CD4-positive, alpha-beta T cell treated with Interleukin-2 at 100 ng/mL for 4 hours (primary cell): ENCODE measurements at regions not wholly inside any gene's neighbourhood (a gene's known extent, or its start where the extent isn't known, plus 50 kb on each side); places are given as distances from the start of the nearest gene placed in this dataset.
"Not testable (repeated sequence)": the region's sequence is repeated elsewhere in the genome, so short reads cannot be mapped to it uniquely, and the experiment has no call there.

Experiments used
- DNase-seq: peaks from one replicate; pipeline ENCODE4 v3.0.0-alpha.2; 2020; ENCODE audit warnings: low spot score

DNA sequence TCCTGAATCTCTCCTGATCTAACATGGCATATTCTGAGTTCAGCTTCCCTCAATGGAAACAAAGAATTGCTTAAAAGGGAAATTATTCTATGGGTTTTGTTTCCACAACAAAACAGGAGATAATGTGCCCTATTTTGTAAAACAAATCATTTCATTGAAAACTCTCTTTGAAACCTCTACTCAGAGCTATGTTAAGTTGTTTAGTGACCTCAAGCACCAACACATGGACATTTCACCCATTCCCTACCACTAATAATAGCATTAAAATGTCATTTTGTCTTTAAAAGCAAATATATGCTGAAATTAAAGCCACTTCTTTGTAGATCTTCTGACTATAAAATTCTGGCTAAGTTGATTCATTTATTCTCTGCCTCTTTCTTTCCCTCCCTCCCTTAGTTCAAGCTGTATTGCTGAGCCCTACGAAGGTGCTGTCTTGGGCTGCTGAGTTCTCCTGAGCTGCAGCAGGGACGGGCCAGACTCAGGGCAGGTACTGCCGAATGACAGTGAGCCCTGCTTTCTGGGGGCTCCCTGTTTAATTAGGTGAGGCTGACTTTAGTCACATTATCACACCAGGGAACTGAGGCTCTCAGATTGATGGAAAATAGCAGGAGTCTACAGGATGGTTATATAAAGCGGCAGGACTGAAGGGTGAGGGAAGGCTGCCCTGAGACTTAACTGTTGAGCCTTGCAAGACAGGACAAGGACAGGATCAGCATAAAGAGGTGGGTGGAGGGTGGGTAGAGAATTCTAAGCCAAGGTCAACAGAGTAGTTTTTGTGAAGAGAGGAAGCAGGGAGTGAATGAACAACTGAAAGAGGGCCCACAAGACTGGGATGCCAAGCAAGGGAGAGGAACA, 1685.1 kb downstream of the SPATA31A7 start:
- DNase-seq: not testable (repeated sequence)

GRCh38 chr9:62877552-62877951, 1687.7 kb downstream of the SPATA31A7 start:
- DNase-seq: not testable (repeated sequence)

DNA sequence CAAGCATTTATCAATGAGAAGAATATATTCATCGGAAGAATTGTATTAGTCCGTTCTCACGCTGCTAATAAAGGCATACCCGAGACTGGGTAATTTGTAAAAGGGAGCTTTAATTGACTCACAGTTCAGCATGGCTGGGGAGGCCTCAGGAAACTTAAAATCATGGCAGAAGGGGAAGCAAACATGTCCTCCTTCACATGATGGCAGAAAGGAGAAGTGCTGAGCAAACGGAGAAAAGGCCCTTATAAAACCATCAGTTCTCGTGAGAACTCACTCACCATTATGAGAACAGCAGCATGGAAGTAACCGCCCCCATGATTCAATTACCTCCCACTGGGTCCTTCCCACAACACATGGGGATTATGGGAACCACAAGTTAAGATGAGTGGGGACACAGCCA, 1688.2 kb downstream of the SPATA31A7 start:
- DNase-seq: peak; percentile 0

DNA sequence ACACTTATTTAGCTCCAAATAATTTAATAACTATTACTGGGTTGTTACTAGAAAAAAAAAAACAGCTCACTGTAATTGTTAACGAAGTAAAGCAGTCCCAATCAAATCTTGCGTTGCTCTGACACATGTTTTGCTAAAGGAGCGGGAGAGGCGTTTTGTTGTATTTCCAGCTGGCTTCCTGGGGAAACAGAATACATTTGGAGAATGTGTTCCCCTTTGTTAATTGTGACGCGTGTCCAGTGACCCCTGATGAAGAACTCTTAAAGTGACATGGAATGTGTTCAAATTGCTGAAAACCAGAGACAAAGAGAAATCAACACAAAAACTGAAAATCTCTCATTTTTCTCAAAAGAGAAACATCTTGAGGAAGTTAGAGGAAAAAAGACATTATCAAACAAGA, 1690.6 kb downstream of the SPATA31A7 start:
- DNase-seq: not testable (repeated sequence)

DNA sequence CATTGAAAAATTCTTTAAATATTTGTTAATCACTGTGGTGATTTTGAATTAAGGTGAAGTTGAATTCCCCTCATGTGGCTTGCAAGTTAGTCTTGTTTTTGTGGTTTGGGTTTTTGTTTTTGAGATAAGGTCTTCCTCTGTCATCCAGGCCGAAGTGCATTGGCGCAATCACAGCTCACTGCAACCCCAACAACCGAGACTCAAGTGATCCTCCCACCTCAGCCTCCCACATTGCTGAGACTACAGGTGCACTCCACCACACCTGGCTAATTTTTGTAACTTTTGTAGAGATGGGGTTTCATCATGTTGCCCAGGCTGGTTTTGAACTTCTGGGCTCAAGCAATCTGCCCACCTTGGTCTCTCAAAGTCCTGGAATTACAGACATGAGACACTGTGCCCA, 1691.1 kb downstream of the SPATA31A7 start:
- not testable (repeated sequence) for DNase-seq

GRCh38 chr9:62881811-62882210, 1692.0 kb downstream of the SPATA31A7 start:
- DNase-seq: not testable (repeated sequence)

DNA sequence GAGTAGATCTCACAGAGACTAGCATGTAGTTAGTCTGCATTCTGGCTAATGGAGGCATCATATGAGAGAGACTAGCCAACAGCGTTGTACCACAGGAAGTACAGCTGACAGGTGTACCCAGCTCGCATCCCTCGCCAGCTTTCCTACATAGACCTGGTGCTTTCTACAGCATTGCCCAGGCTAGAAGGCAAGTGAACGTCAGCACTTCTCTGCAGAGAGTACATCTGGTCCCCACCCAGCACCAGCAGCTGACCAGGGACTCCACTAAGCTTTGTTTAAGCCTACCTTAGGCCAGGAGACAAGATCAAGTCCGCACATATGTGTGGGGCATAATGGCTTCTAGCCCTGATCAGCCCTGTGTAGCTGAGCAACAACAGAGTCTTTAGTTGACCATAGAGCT, 1692.9 kb downstream of the SPATA31A7 start:
- not testable (repeated sequence) for DNase-seq

DNA sequence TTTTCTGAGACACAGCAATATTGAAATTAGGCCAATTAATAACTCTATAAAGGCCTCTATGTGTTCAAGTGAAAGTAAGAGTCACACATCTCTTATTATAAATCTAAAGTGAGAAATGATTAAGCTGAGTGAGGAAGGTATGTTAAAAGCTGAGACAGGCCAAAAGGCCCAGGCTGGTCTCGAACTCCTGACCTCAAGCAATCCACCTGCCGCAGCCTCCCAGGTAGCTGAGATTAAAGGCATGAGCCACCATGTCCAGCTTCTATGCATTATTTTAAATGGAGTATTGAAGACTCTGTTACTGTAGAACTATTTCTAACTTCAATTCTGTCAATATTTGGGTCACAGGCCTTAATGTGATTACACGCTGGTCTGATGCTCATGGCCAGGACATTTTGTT, 1706.9 kb downstream of the SPATA31A7 start:
- DNase-seq: not testable (repeated sequence)

GRCh38 chr9:62897411-62898225, 1707.8 kb downstream of the SPATA31A7 start:
- DNase-seq: peak; percentile 76

DNA sequence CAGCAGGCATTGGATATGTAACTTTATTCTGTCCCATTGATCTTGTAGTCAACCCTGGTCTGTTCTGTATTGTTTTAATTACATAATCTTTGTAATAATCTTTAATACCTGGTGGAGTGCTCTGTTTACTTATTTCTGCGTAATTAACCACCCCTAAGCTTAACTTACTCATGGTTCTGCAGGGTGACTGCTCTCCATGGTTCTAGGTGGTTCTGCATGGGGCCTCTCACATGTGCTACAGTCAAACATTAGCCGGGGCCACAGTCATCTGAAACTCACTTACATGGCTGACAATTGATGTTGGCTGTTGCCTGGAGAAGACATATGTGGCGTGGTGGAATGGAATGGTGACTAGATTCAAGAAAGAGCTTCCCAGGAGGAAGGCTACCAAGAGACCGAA, 1709.8 kb downstream of the SPATA31A7 start:
- not testable (repeated sequence) for DNase-seq

GRCh38 chr9:62904061-62904460, 1714.2 kb downstream of the SPATA31A7 start:
- not testable (repeated sequence) for DNase-seq

- not testable (repeated sequence) for DNase-seq
These were observed 1715.9 kb downstream of the SPATA31A7 start for GRCh38 chr9:62905722-62906121.

DNA sequence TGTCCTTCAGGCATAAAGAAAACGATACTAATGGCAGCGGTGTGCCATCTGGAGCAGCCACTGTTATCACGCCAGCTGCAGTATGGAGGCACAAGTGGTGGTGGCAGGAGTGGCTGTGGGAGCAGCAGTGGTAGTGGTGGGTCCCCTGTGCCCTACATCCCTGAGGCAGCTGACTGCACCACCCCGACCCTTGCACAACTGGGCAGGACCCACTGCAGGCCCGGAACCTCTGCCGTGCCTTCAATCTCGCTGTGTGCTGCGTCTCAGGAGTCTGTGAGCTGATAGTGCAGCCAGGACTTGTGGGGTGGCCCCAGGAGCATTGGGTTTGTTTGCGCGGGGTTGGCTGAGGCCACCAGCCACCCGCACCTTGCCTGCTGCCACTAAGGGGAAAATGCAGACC, 1718.0 kb downstream of the SPATA31A7 start:
- not testable (repeated sequence) for DNase-seq

DNA sequence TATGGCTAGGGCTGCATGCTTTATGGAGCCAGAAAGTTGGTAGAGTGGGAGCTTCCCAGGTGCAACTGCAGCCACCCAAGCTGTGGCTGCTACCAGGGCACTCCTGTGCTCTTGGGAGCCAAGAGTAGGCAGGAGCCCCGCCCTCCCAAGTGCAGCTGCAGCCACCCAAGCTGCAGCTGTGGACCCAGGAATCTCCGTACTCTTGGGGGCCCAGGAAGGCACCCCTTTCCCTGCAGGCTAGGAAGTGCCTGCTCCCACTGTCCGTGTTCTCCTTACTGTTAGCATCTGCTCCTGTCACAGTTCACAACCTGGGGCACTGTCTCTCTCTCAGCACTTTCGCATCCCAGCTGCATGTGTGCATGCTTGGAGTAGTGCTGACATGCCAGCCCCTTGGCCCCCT, 1718.4 kb downstream of the SPATA31A7 start:
- DNase-seq: not testable (repeated sequence)

DNA sequence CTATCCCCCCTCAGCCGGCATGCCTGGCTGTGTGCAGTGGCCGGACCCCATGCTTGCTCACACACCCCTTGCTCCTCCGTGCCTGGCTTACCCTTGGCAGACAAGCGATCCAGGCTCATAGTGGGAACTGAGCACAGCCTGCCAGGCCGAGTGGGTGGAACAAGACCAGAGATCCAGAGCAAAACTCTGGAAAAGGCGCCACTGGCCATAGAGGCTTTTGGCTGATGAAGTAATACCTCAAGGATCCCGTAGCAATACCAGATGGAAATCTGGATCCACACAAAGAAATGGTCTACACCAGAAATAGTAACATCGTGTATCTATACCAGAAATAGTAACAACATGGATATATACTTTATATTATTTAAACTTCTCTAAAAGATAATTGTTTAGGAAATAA, 1719.6 kb downstream of the SPATA31A7 start:
- DNase-seq: not testable (repeated sequence)

DNA sequence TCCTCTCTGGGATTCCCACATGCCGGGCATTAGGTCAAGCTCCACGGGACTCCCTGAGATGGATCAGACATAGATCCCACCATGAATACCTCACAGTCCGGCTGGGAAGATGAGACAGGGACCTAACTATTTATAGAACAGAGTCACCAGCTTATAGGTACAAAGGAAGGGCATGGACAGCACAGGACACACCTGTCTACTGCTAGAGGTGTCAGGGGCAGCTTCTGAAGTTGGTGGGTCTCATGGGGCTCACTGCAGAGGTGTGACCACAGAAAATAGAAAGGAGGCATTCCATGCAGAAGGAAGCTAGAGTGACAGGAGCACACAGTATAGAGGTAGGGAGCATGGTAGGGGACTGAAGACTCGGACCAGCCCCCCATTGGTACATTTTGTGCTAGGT, 1722.4 kb downstream of the SPATA31A7 start:
- not testable (repeated sequence) for DNase-seq

DNA sequence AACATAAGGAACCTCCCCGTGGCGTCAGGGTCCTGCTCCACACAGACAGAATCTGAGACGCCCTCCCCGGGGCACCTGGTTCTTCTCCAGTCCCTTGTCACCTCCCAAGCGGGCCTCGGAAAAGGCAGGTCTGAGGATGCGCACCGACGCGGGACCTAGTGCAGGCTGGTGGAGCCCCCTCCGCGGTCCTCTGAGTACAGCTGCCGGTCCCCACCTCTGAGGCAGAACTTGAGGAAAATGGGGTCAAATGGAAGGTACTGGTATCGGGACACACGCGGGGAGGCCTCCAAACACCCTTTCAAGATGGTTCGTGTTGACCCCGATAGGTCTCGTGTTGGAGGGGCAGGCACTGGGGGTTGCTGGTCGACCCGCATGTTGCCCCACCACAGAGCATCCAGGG, 1725.3 kb downstream of the SPATA31A7 start:
- not testable (repeated sequence) for DNase-seq

DNA sequence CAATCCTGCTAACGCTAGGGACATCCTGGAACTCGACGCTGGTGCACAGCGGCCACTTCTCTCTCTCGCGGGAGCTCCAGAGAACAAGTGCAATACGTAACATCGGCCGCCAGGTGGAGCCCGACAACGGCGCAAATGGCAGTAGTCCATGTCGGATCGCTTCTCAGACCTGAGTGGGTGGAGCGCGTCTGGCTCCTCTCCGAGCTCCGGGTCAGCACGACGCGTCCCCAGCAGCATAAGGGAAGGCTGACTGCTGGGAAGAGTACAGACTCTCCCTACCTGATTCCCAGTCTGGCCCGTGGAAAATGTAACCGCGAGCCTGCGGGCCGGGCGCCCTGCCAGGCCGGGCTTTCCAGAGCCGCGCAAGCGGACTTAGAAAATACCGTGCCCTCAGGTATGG, 1725.8 kb downstream of the SPATA31A7 start:
- not testable (repeated sequence) for DNase-seq

- DNase-seq: not testable (repeated sequence)
These were observed 1729.0 kb downstream of the SPATA31A7 start for GRCh38 chr9:62918648-62919385.

DNA sequence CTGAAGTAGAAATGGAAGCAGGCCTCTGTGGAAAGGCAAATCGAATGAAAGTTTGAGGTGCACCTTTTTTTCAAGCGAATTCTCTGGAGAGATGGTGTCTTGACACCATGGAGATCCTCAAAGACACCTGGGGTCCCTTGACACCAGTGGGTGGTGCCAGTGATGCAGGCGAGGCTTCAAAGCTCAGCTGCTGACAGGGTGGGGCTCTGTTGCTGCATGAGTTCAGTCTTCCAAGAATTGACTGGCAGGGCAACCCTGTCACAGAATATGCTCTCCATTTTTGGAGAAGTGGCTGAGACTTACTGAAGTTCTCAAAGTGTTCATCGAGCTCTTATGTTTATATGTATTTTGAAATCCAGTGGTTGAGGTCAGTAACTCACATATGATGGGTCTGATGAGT, 1741.6 kb downstream of the SPATA31A7 start:
- not testable (repeated sequence) for DNase-seq

- not testable (repeated sequence) for DNase-seq
These were observed 1763.0 kb downstream of the SPATA31A7 start for GRCh38 chr9:62952840-62953239.
